HepG2 (cell line): ENCODE measurements at regions not wholly inside any gene's neighbourhood (a gene's known extent, or its start where the extent isn't known, plus 50 kb on each side); places are given as distances from the start of the nearest gene placed in this dataset.

Source experiments
- ATAC-seq: fragments of 200-7000 bp; cut with Tn5 transposase; 3 replicates; pipeline ENCODE4 v1.9.1; 2020; ENCODE audit warnings: mild to moderate bottlenecking, moderate library complexity
- BruUV-seq: library from RNA; stranded (reverse); fragments of 400-500 nt; replicated peaks from 2 replicates; lab custom pipeline; 2021; lab: Mats Ljungman, UMichigan
- CTCF ChIA-PET: fragments of 300-600 bp; formaldehyde crosslinking; extraction: SDS; loops from one replicate; lab custom pipeline; 2021; ENCODE audit warnings: low total read pairs, inconsistent platforms, low intra/inter-chr PET ratio; lab: Yijun Ruan, JAX
- POLR2A ChIA-PET: fragments of 350-600 bp; sonication (Branson Sonifier 250); formaldehyde crosslinking; loops from one replicate; lab custom pipeline; 2020; ENCODE audit warnings: antibody characterized with exemption, inconsistent platforms; lab: Yijun Ruan, JAX
- DNase-seq: peaks from one replicate; pipeline ENCODE4 v3.0.0-alpha.2; 2015; ENCODE audit warnings: low spot score
- FAIRE-seq: peaks from 3 replicates; lab custom pipeline; 2011; peaks lifted over from hg19 to GRCh38; lab: Jason Lieb, UNC
- H2AFZ ChIP-seq: one replicate; pipeline ENCODE4 v1.6.1; 2011; ENCODE audit warnings: low read length, inconsistent platforms
- H3K27ac ChIP-seq: fragments of 300-600 bp; 3 replicates; pipeline ENCODE4 v1.8.0; 2011; ENCODE audit warnings: mixed run types, mild to moderate bottlenecking, mixed read lengths, low read length, inconsistent platforms; ENCODE audit not compliant: insufficient read depth; ENCODE audit errors: extremely low read length
- H3K27me3 ChIP-seq, 2 experiments: fragments of 200-600 bp in 1 of 2; 2 replicates in 1 of 2; 3 replicates in 1 of 2; pipeline versions ENCODE4 v1.6.0 to v1.8.0; 2011; ENCODE audit warnings: low read length in 2 of 2, mild to moderate bottlenecking in 2 of 2, moderate library complexity in 2 of 2, inconsistent platforms in 1 of 2; ENCODE audit not compliant: insufficient read depth in 2 of 2, control insufficient read depth in 1 of 2
- H3K36me3 ChIP-seq, 2 experiments: fragments of 200-600 bp in 1 of 2; replicated peaks in 1 of 2; 2 replicates in 1 of 2; 3 replicates in 1 of 2; pipeline versions ENCODE4 v1.5.1 to v1.8.0; 2011; ENCODE audit warnings: low read length in 2 of 2, inconsistent platforms in 1 of 2; ENCODE audit not compliant: insufficient read depth in 2 of 2, control insufficient read depth in 1 of 2
- H3K4me1 ChIP-seq: 2 replicates; pipeline ENCODE4 v1.5.1; 2012; ENCODE audit warnings: low read length, inconsistent platforms; ENCODE audit not compliant: insufficient read depth
- H3K4me2 ChIP-seq: 2 replicates; pipeline ENCODE4 v1.6.0; 2011; ENCODE audit warnings: low read depth, low read length, inconsistent platforms
- H3K4me3 ChIP-seq, 3 experiments: fragments of 200-600 bp in 1 of 3; sonication (generic), shearing (Covaris generic) in 1 of 3; replicated peaks in 1 of 3; 2 replicates each; pipeline ENCODE4 v1.5.1; 2011 to 2016; ENCODE audit warnings: low read length in 3 of 3, inconsistent platforms in 2 of 3, low read depth in 2 of 3, mild to moderate bottlenecking in 2 of 3, control low read depth in 1 of 3, mixed read lengths in 1 of 3; ENCODE audit not compliant: insufficient read depth in 1 of 3
- H3K79me2 ChIP-seq: one replicate; pipeline ENCODE4 v1.6.1; 2011; ENCODE audit warnings: low read length, inconsistent platforms; ENCODE audit not compliant: insufficient read depth
- H3K9ac ChIP-seq: 2 replicates; pipeline ENCODE4 v1.6.0; 2011; ENCODE audit warnings: mild to moderate bottlenecking, low read depth, low read length, inconsistent platforms; ENCODE audit not compliant: insufficient read depth
- H3K9me3 ChIP-seq: 2 replicates; pipeline ENCODE4 v1.5.1; 2012; ENCODE audit warnings: mild to moderate bottlenecking, low read length
- H4K20me1 ChIP-seq: 2 replicates; pipeline ENCODE4 v1.6.0; 2011; ENCODE audit warnings: inconsistent platforms, mild to moderate bottlenecking, low read length, moderate library complexity; ENCODE audit not compliant: insufficient read depth
- ARHGAP35 ChIP-seq: sonication (generic); formaldehyde crosslinking; IDR thresholded peaks from 2 replicates; pipeline ENCODE4 v1.9.0; 2022; ENCODE audit warnings: mild to moderate bottlenecking, inconsistent platforms, moderate library complexity, missing genetic modification reagents, borderline replicate concordance
- CCDC6 ChIP-seq: sonication (generic); formaldehyde crosslinking; IDR thresholded peaks from 2 replicates; pipeline ENCODE4 v1.8.1; 2022; ENCODE audit warnings: mild to moderate bottlenecking, missing genetic modification reagents, moderate library complexity
- HHEX ChIP-seq: IDR thresholded peaks from 2 replicates; pipeline ENCODE4 v1.6.1; 2016; ENCODE audit warnings: control low read depth
- HMG20B ChIP-seq: conservative IDR thresholded peaks from 2 replicates; pipeline ENCODE4 v1.6.1; 2016; ENCODE audit warnings: missing genetic modification reagents, missing compliant biosample characterization
- MAFG ChIP-seq: sonication (generic); formaldehyde crosslinking; IDR thresholded peaks from 2 replicates; pipeline ENCODE4 v1.5.1; 2020; ENCODE audit warnings: mild to moderate bottlenecking, missing genetic modification reagents
- MYNN ChIP-seq: sonication (generic); formaldehyde crosslinking; IDR thresholded peaks from 2 replicates; pipeline ENCODE4 v1.4.0; 2020; ENCODE audit warnings: mild to moderate bottlenecking, low read depth, missing genetic modification reagents
- NFIC ChIP-seq: IDR thresholded peaks from 2 replicates; pipeline ENCODE4 v1.6.1; 2012; ENCODE audit warnings: mild to moderate bottlenecking, low read length, inconsistent platforms
- PLRG1 ChIP-seq: fragments of 450-650 bp; conservative IDR thresholded peaks from 2 replicates; pipeline ENCODE4 v1.6.1; 2016
- RXRB ChIP-seq: IDR thresholded peaks from 2 replicates; pipeline ENCODE4 v1.6.1; 2016; ENCODE audit warnings: borderline replicate concordance, missing genetic modification reagents, missing compliant biosample characterization
- TIGD3 ChIP-seq: sonication (generic); formaldehyde crosslinking; IDR thresholded peaks from 2 replicates; pipeline ENCODE4 v1.5.1; 2020; ENCODE audit warnings: mild to moderate bottlenecking, missing genetic modification reagents, borderline replicate concordance
- ZNF431 ChIP-seq: sonication (generic); formaldehyde crosslinking; IDR thresholded peaks from 2 replicates; pipeline ENCODE4 v1.9.0; 2022; ENCODE audit warnings: missing genetic modification reagents, low read depth, mild to moderate bottlenecking, borderline replicate concordance
- ZNF446 ChIP-seq: sonication (generic); formaldehyde crosslinking; IDR thresholded peaks from 2 replicates; pipeline ENCODE4 v1.5.0; 2020; ENCODE audit warnings: mild to moderate bottlenecking, missing genetic modification reagents
- ZNF567 ChIP-seq: sonication (generic); formaldehyde crosslinking; IDR thresholded peaks from 2 replicates; pipeline ENCODE4 v1.8.1; 2023; ENCODE audit warnings: mild to moderate bottlenecking, missing genetic modification reagents, borderline replicate concordance
- ZNF672 ChIP-seq: sonication (generic); formaldehyde crosslinking; IDR thresholded peaks from 2 replicates; pipeline ENCODE4 v1.8.1; 2022; ENCODE audit warnings: missing genetic modification reagents
- ZSCAN25 ChIP-seq: sonication (generic); formaldehyde crosslinking; IDR thresholded peaks from 2 replicates; pipeline ENCODE4 v1.8.0; 2022; ENCODE audit warnings: mild to moderate bottlenecking, missing genetic modification reagents
- WGBS: methylation state at CpG from one replicate; pipeline ENCODE4 v1.1.6; 2017; ENCODE audit warnings: low lambda C conversion rate; 5-methylcytosine and 5-hydroxymethylcytosine counted together
- in situ Hi-C: cut with HindIII; loops from 2 replicates; pipeline ENCODE4 v1.10.0; 2017; ENCODE audit warnings: low pct_unique_long_range_greater_than_20kb; ENCODE audit not compliant: extremely low pct_ligation_motif_present
- intact Hi-C: fragments of 100-400 bp; cut with micrococcal nuclease; formaldehyde crosslinking; loops from one replicate; pipeline ENCODE4 v1.10.0; 2022; ENCODE audit not compliant: unreplicated experiment
- TF ChIP-seq, protein P1 (sequence below): sonication (generic); formaldehyde crosslinking; IDR thresholded peaks from 2 replicates; pipeline ENCODE4 v1.8.0; 2022; ENCODE audit warnings: mild to moderate bottlenecking, missing genetic modification reagents

DNA sequence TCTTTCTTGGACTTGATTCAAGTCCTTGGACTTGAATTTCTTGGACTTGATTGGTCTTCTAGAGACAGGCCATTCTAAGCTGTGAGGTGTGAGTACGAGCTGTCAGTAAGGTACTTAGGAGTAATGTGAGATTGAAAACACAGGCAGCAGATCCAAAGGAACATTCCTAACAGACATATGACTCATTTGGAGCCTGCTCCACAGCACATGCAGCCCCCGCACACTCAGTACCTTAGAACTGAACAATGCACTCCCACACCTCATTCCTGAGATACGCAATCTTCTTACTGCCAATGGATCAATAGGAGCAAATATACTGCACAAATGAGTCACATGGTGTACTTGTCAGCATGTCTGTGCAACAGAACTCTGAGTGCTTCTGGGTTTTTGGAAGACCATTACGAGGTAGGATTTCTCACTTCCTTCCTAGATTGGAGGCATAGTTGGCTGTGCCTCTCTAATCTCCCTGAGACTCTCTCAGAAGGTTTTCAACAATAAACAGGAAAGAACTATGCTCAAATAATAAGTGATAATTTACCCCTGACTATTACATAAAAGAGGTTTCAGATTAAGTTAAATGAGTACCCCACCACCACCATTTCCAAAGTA lies 243.1 kb downstream of the KCNA4 start (continued):
- TF ChIP-seq, protein P1, sequence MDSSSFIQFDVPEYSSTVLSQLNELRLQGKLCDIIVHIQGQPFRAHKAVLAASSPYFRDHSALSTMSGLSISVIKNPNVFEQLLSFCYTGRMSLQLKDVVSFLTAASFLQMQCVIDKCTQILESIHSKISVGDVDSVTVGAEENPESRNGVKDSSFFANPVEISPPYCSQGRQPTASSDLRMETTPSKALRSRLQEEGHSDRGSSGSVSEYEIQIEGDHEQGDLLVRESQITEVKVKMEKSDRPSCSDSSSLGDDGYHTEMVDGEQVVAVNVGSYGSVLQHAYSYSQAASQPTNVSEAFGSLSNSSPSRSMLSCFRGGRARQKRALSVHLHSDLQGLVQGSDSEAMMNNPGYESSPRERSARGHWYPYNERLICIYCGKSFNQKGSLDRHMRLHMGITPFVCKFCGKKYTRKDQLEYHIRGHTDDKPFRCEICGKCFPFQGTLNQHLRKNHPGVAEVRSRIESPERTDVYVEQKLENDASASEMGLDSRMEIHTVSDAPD, result no peak
- TF ChIP-seq ZNF446, result no peak

DNA sequence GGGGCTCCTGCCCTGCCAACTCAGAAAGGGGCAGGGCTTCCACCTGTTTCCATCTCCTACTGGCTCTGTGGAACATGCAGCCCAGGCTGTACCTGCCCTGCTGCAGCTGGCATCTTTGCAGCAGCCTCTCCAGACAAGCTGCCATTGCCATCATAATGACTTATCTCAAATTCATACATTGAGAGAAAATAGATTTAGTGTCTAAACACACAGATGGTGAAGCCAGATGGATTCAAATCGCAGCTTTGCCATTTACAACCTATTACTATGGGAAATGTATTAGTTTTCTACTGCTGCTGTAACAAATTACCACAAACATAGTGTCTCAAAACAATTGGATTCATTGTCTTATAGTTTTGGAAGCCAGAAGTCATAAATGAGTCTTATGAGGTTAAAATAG lies 260.0 kb downstream of the KCNA4 start:
- Histone ChIP-seq H3K4me1 (no peaks in the 10 kb centered on the region), H3K4me3 (no peak overlapping the region), H3K4me2 (no peak overlapping the region), H3K36me3 (no peaks in the 10 kb centered on the region), H3K9ac (no peak overlapping the region), H3K79me2 (no peaks in the 10 kb centered on the region), H3K27me3 (peaks cover 0 to under 1% of the 10 kb centered on the region in 2 experiments; a peak in 1 of 5 replicates), H3K27ac (no peak overlapping the region), H3K9me3 (peaks cover 90% of the 10 kb centered on the region), H2AFZ (no peak overlapping the region), H4K20me1 (no peaks in the 10 kb centered on the region)
- CTCF ChIA-PET, result no interaction called here
- POLR2A ChIA-PET, result no interaction called here
- no peak for ATAC-seq
- in situ Hi-C loops (no loop called here), intact Hi-C loops (no loop called here)
- no peak for DNase-seq
- whole genome bisulfite sequencing, result 0% methylated on average over 1 of the region's 1 CpG
- FAIRE-seq, result no peak
- BruUV-seq, result no TSS peak
- TF ChIP-seq ZNF672 (CRISPR knock-in tag), result no peak
- no peak for TF ChIP-seq TIGD3 (CRISPR knock-in tag)
- TF ChIP-seq PLRG1, result no peak
- TF ChIP-seq ZSCAN25 (CRISPR knock-in tag), result no peak
- no peak for TF ChIP-seq MAFG (CRISPR knock-in tag)
- TF ChIP-seq ZNF567 (CRISPR knock-in tag), result no peak
- no peak for TF ChIP-seq MYNN (CRISPR knock-in tag)
- no peak for TF ChIP-seq HHEX
- TF ChIP-seq NFIC, result no peak
- no peak for TF ChIP-seq ARHGAP35 (CRISPR knock-in tag)
- no peak for TF ChIP-seq CCDC6 (CRISPR knock-in tag)
- TF ChIP-seq ZNF431 (CRISPR knock-in tag), result no peak
- TF ChIP-seq HMG20B, result no peak
- no peak for TF ChIP-seq RXRB
